ENCODE measurements at regions not wholly inside any gene's neighbourhood (a gene's known extent, or its start where the extent isn't known, plus 50 kb on each side); places are given as distances from the start of the nearest gene placed in this dataset.

DNA sequence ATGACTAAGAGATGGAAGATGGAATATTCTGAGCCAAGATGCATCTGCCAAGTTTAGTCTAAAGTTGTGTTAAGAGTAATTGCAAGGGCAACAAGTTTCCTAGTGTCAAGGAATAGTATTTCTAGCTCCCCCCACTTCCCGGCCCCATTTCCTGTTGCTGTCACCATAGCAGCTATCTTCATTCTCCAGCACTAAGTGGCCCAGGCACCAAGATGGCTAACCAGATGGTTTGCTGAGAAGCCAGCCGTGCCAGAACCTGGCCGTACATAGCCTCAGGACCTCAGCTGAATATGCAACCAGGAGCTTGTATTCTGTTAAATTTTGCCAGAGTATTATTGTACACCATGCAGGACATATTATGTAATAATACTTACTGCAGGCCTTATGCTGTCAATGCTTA, 108.8 kb upstream of the UMPS start:
- DNase-seq (ENCODE audit: extremely low read depth, low read depth), result no peak
- TF ChIP-seq, protein P1, sequence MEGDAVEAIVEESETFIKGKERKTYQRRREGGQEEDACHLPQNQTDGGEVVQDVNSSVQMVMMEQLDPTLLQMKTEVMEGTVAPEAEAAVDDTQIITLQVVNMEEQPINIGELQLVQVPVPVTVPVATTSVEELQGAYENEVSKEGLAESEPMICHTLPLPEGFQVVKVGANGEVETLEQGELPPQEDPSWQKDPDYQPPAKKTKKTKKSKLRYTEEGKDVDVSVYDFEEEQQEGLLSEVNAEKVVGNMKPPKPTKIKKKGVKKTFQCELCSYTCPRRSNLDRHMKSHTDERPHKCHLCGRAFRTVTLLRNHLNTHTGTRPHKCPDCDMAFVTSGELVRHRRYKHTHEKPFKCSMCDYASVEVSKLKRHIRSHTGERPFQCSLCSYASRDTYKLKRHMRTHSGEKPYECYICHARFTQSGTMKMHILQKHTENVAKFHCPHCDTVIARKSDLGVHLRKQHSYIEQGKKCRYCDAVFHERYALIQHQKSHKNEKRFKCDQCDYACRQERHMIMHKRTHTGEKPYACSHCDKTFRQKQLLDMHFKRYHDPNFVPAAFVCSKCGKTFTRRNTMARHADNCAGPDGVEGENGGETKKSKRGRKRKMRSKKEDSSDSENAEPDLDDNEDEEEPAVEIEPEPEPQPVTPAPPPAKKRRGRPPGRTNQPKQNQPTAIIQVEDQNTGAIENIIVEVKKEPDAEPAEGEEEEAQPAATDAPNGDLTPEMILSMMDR (IDR thresholded peaks at IDR 0.05; ENCODE audit: low read depth, low read length), result no peak

DNA sequence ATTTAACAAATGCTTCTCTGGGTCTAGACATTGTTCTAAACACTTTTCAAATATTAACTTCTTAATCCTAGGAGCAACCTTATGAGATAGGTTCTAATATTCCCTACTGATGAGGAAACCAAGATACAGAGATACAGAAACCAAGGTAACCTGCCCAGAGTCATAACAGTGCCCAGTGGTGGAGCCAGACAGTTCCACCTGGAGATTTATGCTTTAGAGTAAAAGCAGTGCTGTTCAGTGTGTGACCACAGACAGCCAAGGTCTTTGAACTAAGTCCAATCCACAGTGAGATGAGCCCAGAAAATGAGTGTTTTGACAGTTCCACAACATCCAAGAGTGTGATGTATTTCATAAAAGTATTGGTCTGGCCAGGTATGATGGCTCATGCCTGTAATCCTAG, 105.2 kb upstream of the UMPS start:
- TF ChIP-seq, protein P1 (IDR thresholded peaks at IDR 0.05; ENCODE audit: low read depth, low read length), result no peak
- no peak for DNase-seq (ENCODE audit: extremely low read depth, low read depth)

DNA sequence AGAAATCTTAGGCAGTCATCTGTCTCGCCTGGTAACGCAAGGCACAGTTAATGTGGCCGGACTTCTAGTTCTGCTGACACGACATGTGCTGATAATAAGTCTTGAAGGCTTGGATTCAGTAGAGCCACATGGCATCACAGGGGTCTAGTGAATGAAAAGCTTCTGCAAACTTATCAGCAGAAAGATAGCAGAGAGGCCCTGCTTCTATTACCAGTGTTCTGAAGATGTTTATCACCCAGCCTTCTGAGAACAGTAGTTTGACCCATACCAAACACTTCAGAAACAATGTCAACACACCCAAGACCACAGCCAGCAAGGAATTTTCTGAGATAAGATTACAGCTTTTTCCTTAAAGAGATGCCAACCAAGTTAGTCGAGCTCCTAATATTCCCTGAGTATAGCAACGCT, 102.7 kb upstream of the UMPS start:
- TF ChIP-seq, protein P1 (IDR thresholded peaks at IDR 0.05; ENCODE audit: low read depth, low read length), result no peak
- no peak for DNase-seq (ENCODE audit: extremely low read depth, low read depth)

DNA sequence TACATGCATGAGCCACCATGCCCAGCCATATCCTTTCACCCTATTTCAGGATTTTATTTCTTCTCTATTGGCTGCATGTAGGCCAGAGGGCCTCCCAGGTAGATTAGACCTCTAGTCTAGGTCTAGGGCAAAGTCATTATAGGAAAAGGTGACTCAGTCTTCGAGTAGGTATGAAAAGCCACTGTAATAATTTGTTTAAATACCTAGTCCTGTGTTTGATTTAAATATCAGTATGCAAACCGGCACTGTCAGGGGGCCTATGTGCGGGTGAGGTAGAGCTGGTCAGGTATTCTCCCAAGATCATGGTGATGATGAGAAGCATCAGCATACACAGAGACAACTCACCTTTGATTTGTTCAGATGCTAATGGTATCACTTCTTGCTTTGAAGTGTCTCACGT, 101.4 kb upstream of the UMPS start:
- TF ChIP-seq, protein P1 (IDR thresholded peaks at IDR 0.05; ENCODE audit: low read depth, low read length), result no peak
- no peak for DNase-seq (ENCODE audit: extremely low read depth, low read depth)

DNA sequence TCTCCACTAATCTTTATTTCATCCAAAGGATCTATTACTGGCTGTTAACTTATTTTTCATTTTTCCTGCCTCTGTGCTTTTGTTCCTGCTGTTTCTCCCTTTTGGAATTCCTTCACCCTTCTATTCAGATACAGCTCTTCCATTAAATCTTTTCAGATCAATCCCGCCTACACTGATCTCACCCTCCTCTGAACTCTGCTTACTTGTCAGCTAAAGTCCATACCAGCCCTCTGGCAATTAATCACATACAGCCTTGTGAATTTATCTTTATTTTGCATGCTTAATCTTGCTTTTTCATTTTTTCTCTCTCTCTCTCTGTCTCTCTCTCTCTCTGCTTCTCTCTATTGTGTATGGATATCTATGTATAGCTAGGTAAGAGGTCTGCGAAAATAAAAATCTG, 100.8 kb upstream of the UMPS start:
- TF ChIP-seq, protein P1 (IDR thresholded peaks at IDR 0.05; ENCODE audit: low read depth, low read length), result no peak
- DNase-seq (ENCODE audit: extremely low read depth, low read depth), result no peak

DNA sequence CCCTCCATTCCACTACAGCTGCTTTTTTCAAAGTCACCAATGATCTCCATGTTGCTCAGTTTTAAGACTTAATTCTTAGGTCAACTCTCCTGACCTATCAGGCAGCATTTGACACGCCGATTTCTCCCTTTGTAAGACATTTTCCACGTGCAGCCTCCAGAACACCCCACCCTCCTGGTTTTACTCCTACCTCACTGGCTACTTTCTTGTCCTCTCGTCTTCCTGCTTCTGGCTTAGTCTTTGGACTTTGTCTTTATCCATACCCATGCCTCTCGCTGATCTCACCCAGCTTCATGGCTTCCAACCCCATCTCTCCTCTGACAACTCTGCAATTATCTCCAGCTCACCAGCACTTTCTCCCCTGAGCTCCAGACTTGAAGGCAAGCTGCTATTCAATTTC, 99.3 kb upstream of the UMPS start:
- no peak for DNase-seq (ENCODE audit: extremely low read depth, low read depth)
- TF ChIP-seq, protein P1 (IDR thresholded peaks at IDR 0.05; ENCODE audit: low read depth, low read length), result no peak

DNA sequence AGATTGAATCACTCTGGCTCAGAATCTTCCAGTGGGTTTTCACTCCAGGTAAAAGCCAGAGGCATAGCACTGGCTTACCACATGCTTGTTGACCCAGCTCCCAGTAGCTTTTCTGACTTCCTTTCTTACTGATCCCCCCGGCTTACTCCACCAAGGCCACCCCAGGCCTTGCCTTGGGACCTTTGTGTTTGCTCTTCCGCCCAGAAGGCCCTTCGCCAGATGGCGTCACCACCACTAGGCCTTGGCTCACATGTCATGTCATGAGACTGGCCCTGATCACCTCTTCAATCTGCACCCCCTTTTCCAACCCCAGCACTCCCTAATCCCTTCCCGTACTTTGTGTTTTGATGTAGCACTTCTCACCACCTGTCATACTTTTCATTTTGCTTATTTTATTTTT, 98.5 kb upstream of the UMPS start:
- TF ChIP-seq, protein P1 (IDR thresholded peaks at IDR 0.05; ENCODE audit: low read depth, low read length), result no peak
- DNase-seq (ENCODE audit: extremely low read depth, low read depth), result no peak
